Prostate gland (tissue), 2 donors: ENCODE measurements at regions not wholly inside any gene's neighbourhood (a gene's known extent, or its start where the extent isn't known, plus 50 kb on each side); places are given as distances from the start of the nearest gene placed in this dataset.

Source experiments
- CTCF ChIP-seq, 4 experiments: fragments of 200-600 bp in 2 of 4; fragments of 450-650 bp in 2 of 4; sonication (generic) in 2 of 4; IDR thresholded peaks; 1 replicate in 3 of 4; 2 replicates in 1 of 4; pipeline ENCODE4 v1.5.1; 2016 to 2019; ENCODE audit warnings: antibody characterized with exemption in 4 of 4, mild to moderate bottlenecking in 2 of 4, moderate library complexity in 2 of 4
- POLR2A ChIP-seq: fragments of 450-650 bp; IDR thresholded peaks from one replicate; pipeline ENCODE4 v1.6.1; 2016; ENCODE audit warnings: antibody characterized with exemption, mild to moderate bottlenecking
- POLR2AphosphoS5 ChIP-seq: sonication (generic); formaldehyde crosslinking; IDR thresholded peaks from one replicate; pipeline ENCODE4 v1.6.1; 2017; ENCODE audit warnings: antibody characterized with exemption

GRCh38 chr13:23496255-23496654, 62.8 kb upstream of the SACS start:
- TF ChIP-seq CTCF (IDR thresholded peaks at IDR 0.05) (no peak), POLR2AphosphoS5 (no peak), POLR2A (no peak)
